Activated T-helper 1 cell treated with Interleukin-2 at 50 U/mL for 16 hours (primary cell): ENCODE measurements at regions not wholly inside any gene's neighbourhood (a gene's known extent, or its start where the extent isn't known, plus 50 kb on each side); places are given as distances from the start of the nearest gene placed in this dataset.
"Not testable (repeated sequence)": the region's sequence is repeated elsewhere in the genome, so short reads cannot be mapped to it uniquely, and the experiment has no call there.

Experiments used
- DNase-seq: peaks from one replicate; pipeline ENCODE4 v3.0.0-alpha.2; 2020; ENCODE audit warnings: low read depth

DNA sequence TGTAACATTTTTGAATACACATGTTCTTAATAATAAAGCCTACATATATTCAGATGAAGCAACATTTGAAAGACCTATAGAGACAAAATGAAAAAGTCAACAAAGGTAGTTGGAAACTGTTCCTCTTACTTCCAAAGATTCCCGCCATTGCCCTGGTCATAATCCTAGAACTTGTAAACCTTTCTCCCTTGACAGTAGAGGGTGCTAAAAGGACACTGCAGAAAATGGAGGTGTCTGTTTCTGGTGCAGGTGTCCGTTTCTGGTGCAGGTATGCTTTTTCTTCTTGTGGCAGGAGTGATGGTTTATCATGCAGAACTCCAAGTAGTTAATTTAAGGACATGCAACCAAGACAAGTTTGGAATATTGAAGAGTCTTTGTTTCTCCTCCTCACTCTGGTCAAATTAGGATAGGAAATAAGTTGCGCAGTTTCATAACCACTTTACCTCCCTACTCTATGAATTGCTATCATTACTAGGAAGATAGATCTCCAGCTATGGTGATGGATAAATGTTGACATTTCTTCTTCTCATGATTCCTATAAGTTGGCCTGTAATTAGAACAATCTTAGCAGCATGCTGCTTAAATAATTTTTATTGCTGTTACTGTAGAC is 56.0 kb upstream of the FAM174A start:
- no peak for DNase-seq

DNA sequence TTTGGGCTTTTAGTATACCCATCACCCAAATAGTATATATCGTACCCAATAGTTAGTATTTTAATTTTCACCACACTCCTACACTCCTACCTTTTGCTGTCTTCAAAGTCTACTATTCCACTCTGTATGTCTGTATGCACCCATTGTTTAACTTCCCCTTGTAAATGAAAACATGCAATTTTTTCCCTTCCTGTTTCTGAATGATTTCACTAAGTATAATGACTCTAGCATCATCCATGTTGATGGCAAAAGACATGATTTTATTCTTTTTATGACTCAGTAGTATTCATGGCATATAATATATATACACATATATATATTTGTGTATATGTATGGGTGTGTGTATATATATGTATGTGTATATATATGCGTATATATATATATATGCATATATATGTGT is 63.1 kb upstream of the FAM174A start:
- DNase-seq, result no peak

DNA sequence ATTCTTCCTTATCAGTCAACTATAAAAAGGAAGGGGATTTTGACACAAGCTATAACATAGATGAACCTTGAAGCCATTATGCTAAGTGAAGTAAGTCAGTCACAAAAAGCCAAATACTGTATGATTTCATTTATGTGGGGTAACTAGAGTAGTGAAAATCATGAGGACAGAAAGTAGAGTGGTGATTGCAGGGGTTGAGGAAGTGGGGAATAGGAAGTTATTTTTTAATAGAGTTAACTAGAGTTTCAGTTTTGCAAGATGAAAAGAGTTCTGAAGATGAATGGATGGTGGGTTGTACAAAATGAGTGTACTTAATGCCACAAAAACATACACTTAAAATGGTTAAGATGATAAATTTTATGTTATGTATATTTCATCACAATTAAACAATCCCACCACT is 65.4 kb upstream of the FAM174A start:
- no peak for DNase-seq

DNA sequence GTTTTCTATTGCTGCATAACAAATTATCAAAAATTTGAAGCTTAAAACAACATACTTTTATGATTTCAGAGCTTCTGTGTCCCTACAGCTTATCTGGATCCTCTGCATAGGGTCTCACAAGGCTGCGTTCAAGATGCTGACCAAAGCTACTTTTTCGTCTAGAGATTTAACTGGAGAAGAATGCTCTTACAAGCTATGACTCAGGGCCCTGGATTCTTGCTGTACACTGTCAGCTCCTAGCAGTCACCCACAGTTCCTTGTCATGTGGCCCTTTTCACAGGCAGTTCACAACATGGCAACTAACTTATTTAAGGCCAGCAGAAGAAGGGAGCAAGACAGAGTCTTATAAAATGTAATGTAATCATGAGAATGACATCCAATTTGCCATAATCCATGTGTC is 70.8 kb upstream of the FAM174A start:
- no peak for DNase-seq

DNA sequence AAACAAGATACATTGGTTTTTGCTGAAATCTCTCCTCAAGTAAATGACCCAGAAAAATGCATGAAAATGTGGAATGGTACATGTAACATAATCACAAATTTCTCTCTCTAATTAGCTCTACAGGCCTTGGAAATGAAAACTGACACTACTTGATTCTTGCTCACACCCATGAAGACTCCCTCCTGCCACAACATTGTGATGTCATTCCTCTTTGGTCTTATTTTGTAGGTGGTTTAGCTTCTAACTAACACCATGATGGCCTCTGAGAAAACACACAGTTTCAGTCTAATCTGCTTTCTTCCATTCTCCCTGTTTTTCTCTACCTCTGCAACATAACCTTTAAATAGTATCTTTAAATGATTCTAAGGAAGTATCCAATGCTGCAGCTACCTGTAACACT is 78.6 kb upstream of the FAM174A start:
- DNase-seq, result no peak

DNA sequence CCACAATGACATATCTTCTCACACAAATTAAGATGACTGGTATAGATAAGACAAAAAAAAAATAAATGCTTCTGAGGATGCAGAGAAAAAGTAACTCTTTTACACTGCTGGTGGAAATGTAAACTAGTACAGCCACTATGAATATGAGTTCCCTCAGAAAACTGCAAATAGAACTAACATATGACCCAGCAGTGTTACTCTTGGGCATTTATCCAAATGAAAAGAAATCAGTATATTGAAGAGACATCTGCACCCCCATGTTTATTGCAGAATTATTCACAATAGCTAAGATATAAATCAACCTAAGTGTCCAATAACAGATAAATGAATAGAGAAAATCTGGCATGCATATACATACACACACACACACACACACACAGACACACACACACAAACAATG is 83.0 kb upstream of the FAM174A start:
- no peak for DNase-seq

DNA sequence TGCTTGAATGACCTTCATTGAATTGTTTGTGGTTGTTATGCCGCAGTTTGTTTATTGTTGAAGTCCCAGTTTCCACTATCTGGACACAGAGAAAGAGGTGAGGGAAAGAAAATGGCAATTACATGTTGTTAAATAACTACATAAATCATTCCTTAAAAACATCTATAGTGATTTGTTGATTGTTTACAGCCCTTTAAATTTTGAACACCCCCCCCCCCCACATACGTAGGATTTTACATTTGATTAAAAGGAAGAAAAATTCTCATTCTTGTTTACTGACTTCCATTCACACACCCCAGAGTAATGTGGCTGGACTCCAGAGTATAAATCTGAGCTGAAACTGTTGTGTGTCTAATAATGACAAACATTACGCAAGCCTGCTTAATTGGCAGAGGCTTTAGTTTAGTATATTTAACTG is 87.1 kb upstream of the FAM174A start:
- DNase-seq, result no peak

DNA sequence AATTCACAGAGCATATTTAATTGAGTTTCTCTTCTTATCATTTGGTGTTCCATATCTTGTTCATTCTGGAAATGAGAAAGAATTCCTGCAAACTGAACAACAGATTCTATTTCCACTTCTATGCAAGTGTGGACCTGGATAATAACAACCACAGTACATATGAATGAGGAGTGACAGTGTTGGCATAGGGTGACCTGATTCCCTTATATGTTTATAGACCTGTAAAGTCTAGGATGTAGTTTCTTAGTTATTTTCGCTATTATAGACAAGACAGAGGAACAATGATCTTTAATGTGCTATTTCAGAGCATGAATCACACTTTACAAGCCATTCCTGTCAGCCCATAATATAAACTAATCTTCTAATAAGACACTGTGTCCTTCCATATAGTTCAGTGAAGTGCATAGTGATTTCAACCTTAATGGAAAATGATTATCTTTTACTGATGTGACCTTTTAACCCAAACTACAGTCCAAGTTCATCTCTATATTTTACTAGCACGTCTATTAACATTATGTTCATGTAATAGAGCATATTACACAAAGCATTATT is 88.2 kb upstream of the FAM174A start:
- DNase-seq, result no peak

DNA sequence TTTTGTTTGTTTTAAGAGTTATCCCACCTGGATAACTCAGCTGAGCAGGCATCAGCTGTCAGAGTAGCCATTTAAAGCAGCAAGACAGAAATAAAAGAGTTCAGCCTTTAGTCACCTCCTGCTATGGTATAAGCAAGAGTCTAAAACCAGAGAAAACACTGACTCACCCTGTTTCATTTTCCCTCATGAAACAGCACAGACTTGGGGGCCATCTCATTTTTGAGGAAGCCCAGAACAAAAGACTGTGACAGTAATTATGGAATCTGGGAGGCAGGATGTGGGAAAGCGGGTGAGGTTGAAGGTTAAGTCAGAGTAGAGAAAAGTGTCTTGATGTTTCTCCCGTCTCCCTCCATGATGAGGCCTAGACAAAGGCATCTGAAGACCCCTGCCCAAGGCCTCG is 90.2 kb upstream of the FAM174A start:
- no peak for DNase-seq

DNA sequence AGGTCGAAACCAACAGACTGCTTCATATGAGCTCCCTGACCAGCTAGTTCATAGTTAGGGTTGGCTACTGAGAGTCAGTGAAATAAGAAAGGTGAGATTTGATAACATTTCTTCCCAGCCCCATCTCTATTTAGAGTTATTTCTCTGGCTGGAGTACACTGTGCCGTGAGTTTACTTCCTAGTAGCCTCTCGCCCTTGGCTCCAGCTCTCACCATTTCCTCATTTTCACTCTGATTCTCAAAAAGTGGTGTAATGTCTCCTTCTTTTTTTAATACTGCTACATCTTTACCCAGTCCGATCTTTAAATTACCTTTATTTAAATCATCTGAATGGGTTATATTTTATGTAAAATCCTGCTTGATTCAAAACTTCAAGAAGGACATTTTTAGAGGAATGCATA is 100.4 kb upstream of the FAM174A start:
- no peak for DNase-seq

DNA sequence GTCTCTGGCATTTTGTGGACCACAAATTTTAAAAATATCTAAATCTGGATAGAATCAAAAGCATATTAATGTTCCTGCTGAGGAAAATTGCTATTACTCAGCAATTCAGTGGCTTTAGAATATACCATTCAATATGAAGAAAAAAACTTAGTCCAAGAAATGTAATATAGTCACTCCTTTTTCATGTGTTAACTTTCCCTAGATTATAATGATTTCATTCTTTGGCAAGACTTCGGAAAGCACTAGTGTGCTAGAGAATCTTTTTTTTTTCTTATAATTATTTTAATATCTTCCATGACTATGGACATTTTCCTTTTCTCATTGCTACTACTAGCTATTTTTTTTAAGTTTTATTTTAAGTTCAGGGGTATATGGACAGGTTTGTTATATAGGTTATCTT is 102.4 kb upstream of the FAM174A start:
- no peak for DNase-seq

DNA sequence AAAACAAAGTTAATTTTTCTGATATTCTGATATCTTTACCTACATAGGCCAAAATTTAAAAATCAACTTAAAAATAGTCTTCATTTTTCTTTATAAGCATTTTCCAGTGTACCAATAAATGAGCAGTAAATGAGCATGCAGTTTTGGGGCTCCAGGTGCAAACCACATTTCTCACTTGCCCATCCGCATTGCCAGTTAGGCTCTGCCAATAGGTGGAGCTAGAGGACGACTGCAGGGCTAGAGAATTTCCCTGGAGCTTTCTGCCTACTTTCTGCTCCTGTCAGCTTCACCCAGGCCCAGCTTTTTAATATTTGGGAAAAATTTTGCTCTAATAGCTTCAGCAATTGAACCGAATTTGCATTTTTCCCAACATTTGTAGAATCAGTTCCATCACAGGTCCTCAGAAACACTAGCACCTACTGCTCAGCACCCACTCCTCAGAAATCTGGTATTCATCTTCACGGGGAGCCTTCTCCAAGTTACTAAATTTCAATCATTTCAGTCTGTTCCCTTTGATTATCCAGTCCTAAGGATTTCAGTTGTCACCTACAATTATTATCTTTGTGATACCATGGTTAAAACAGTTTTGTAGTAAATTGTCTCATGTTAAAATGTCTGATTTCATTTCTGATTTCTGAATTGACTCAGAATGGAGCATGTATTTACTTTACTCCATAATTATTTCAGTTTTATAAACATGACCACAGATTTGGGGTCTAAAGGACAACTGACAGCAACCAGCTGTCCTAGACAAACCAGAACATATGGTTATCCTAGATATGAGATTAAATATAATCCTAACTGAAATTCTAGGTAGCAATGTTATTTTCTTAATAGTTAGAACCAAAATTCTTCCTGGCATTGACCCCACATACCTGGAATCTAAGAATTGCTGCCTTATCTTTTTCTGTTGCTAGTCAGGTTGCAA is 104.6 kb upstream of the FAM174A start:
- DNase-seq, result peak; percentile 4

DNA sequence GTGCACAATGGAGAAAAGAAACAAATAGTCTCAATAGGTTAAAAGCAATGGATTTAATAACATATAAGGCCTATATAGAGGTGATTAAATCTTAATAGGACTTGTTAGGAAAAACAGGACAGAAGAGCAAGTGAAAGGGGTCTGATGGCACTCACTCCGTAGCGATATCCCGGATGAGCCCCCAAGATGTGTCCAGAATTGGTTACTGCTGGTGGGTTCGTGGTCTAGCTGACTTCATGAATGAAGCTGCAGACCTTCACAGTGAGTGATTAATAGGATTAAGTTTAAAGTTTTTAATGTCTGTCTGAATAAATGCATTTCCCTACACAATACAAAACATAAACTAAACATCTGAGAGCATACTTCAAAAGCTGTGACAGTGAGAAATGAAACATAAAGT is 110.4 kb upstream of the FAM174A start:
- no peak for DNase-seq

DNA sequence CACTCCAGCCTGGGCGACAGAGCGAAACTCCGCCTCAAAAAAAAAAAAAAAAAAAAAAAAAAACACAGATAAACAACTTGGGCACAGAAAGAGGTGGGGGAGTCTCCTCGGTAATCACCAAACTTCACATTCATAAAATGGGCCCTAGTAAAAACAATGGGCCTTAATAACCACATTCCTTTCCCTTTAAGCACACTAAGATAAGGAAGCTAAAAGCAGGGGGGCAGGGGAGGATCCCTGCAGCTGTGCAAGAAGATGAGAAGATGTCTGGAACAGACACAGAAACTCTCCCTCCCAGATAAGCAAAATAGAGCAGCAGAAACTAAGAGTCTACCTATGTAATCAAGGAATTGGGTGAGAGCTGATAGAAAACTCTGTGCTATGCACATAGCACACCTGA is 111.2 kb upstream of the FAM174A start:
- DNase-seq, result no peak

DNA sequence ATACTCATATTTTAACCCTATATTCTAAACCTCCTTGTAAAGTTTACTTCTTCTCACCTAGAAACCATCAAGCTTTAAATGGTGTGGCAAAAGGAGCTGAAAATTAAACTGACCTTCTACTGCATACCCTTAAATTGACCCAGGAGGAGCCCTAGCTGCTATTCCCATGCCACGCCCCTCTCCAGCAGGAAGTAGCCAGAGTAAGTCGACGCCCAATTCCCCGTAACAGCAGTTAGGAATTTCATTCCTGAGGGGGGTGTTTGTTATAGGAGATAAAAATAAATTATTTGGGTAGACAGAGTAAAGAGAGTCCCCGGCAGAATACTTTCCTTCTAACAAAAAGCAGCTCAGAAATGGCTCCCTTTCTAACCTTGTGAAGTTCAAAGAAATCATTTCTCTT is 111.8 kb upstream of the FAM174A start:
- DNase-seq, result no peak

DNA sequence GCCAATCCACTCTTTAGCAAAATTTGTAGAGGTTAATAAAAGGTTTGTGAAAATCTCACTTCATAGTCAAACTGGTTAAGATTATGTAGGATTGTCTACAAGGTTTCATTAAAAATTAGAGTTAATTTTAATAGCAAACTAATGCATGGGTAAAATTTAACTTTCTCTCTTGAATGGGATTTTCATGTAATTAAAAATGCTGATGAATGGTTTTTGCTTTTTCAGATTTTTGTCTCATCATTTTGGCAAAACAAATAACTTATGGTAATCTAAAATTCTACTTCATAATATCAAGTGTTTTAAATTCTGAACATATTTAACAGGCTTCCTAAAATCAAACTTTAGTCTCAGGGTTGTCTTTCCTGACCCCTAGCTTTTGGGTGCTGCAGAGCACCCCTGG is 113.8 kb upstream of the FAM174A start:
- DNase-seq, result no peak

DNA sequence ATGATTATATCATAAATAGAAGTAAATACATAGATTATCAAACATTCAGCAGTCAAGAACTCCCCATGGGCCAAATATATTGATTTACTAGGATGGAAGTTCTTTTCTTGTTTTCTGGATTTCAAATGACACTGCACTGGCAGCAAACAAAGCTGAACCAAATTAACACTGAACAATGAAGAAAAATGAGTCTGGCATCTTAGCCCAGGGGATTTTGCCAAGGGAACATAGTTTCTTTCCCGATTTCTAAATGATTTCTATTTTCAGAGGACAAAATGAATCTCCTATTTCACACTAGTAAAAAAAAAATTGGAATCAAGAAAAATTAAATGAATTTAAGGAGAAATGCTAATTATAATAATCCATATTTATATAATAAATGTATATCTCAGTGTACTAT is 116.9 kb upstream of the FAM174A start:
- no peak for DNase-seq

DNA sequence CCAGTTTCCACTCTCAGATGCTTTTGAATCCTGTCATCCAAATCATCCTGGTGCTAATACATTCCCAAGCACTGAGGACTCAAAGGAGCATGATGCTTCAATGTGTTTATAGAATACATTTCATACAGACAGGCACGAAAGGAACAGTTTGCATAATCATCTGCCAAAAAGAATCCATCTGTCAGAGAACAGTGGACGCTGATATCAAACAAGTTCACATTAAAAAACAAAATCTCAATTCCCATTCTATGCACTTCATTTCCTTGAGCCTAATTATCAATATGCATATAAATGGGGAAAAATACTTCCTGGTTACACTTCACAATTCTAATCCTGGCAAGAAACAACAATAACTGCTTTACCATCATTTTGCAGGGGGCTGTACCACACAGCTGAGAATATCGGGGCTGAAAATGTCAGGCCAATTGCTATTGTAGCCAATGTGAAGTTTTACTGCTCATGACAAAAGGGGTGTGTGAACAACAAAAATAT is 125.5 kb upstream of the FAM174A start:
- no peak for DNase-seq

DNA sequence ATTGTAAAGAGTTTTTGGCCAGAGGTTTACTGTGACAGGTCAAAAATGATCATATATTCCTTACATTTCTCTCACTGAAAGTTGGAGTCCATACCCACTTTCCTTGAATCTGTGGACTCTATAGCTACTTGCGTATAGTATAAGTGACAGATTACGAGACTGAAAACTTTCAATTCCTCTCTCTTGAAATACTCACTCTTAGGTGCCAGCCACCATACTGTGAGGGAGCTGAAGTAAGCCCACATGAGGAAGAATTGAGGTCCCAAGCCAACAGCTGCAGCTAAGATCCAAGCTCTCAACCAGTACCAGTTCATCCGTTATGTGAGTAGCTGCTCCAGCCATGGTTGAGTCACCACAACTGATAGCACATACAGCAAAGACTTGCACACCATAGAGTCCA is 128.1 kb upstream of the FAM174A start:
- no peak for DNase-seq

DNA sequence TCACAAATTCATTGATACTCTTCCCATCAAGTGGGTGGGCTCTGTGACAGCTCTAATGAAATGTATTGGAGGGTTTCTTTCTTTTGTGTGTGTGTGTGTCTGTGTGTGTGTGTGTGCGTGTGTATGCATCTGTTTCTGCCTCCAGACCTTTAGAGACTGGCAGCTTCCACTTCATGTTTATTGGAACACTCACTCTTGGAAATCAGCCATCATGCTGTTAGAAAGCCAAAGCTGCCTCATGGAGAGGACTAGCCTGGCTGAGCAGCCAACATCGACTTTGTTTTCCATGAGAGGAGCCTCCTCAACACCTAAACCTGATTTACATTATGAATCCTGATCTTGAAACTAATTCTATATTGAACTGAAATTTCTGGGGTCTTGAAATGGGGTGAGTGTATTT is 128.5 kb upstream of the FAM174A start:
- DNase-seq, result no peak

DNA sequence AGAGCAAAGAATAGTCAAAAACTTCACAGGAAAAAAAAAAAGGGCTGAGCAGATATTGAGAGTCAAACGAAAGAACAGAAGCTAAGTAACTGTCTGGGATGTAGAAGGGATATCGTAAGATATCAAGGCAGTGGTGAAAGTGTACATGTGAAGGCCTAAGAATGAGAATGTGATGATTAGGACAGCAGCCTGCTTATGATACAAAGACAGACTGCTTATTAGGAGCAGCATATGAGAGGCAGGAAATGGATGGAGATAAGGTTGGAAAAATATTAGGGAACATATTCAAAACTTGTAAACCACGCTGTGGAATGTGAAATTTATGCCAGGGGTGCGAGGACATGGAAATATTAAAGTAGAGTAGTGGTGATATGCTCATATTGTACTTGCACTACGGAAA is 133.1 kb upstream of the FAM174A start:
- DNase-seq, result no peak

DNA sequence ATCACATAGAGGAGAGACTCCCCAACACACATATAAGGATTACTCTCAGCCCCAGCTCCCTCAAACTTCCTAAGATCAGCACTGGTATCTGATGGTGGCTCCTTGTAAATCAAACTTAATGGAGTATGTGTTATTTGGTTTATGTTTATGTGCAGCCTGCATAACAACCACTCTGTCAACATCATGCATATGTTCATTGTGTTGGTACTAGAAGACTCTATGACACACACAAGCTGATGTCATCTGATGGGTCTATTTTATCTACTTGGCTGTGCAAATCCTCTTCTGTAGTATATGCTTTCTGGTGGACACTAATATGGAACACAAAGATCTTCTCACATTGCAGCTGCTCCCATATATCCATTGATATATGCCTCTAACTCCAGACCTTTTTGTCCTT is 134.0 kb upstream of the FAM174A start:
- DNase-seq, result no peak

DNA sequence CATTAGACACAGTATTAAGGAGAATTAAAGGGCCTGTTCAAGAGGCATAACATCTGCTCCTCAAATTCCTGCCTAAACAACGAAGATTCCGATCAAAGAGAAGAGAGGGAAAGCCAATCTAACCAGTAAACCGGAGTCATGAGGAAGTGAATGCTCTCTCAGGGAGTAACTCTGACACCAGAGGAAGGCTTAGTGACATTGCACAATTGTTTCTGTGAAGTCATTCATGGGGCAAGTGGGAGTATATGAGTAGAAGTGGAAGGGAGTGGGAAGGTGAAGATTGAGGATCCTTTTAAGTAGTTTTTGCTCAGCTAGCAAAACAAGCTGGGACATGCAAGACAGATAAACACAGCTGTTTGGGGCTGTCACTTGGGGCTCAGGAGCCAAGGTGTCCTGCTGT is 136.4 kb upstream of the FAM174A start:
- not testable (repeated sequence) for DNase-seq
